ENCODE measurements at regions not wholly inside any gene's neighbourhood (a gene's known extent, or its start where the extent isn't known, plus 50 kb on each side); places are given as distances from the start of the nearest gene placed in this dataset.

- DNase-seq: no peak
Observed at GRCh38 chr6:22886650-22887581, 317.6 kb downstream of the HDGFL1 start.

DNA sequence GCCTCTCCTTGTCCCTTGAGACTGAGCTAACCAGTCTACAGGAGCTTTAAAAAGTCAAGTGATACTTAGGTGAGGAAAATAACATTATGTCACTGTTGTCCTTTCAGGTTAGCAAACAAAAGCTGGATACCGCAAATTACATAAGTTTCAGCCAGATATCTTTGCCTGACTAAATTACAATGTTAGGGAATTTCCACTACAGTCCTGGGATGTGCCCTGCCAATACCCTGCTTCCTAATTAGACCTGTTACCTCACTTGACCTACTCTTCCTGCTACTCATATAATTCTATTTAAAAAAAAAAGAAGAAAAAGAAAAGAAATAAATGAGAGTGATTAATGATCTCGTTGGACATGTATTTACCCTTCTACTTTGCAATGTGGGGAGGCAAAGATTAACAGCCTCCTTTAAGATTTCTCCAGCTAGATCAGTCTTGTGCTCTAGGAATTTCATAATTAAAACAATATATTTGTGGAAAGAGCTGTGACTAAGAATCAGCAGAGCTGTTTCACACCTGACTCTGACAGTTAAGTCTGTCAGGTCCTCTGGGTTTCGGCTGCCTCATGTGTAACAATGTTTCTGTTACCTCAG is 318.9 kb downstream of the HDGFL1 start:
- no peak for DNase-seq

DNA sequence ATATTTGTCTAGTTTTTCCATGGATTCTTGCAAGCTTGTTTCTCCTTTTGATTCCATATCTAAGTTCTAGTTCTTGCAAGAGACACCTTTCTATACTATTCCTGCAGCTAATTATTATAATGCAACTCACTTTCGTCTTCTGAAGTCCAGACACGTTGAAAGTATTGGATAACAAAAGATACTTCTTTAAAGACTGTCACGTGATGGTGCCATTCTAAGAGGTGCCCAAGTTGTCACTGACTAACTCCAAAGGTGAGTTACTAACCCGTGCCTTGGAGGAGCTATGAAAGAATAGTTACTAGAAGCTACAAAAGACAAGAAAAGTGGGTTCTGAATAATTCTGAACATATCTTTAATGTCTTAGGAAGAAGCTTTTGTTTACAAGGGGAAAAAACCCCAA is 322.6 kb downstream of the HDGFL1 start:
- no peak for DNase-seq

GRCh38 chr6:22892452-22892851 is 323.1 kb downstream of the HDGFL1 start:
- no peak for DNase-seq

- no peak for DNase-seq
Observed at GRCh38 chr6:22896696-22897095, 327.3 kb downstream of the HDGFL1 start.

DNA sequence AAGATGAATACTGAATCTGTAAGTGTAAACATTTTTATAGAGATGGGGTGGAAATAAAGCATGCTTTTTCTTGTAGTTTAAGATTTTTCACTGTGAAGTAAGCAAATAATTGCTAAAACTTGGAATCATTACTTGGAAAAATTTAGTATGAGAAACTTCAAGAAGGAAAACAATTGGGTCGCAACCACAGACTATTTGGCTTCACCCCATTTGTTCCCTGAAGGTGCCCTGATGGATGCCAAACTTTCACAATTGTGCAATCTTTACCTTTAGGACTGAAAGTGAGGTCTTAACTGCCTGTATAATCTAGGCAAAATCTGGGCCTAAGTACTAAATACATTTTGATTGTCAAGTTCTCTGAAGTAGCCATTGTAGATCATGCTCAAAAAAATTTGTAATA is 330.1 kb downstream of the HDGFL1 start:
- no peak for DNase-seq

GRCh38 chr6:22903826-22904225 is 334.5 kb downstream of the HDGFL1 start:
- no peak for DNase-seq

DNA sequence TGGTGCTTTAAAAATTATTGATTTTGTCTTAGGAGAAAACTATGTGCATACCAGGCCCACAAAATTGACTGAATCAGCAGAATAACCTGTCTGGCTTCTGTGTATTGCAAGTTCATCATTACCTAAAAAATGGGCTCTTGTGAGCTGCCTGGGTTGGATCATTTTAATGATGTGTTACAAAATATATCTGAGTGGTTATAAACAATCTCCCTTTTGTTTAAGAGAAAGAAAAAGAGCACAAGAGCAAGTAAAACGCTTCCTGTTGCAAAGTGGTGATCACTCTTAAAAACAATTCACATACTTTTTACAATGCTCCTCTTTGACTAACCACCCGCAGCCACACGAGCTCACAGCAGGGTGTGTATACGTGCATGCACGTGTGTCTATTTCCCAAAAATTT is 335.1 kb downstream of the HDGFL1 start:
- DNase-seq: no peak

GRCh38 chr6:22906091-22906549 is 336.8 kb downstream of the HDGFL1 start:
- DNase-seq: no peak

DNA sequence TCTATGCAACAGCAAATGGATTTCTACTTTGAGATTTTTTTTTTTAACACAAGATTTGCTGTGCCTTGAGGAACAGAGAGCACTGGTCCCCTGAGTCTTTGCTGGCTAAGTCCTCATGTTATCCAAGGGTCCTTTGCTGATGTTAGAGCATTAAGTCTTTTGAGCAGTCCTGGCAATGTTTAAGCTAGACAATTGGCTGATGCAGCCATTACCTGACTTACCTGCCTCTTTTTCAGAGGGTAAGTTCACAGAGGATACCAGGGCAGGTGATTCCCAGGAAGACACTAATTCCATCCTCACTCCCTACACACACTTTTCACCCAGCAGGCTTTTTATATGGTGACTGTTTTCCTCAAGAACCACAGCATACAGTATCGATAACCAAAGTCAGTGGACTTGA is 337.7 kb downstream of the HDGFL1 start:
- no peak for DNase-seq

- DNase-seq: no peak
Observed at GRCh38 chr6:22910370-22910769, 341.0 kb downstream of the HDGFL1 start.

GRCh38 chr6:22913612-22914011 is 344.2 kb downstream of the HDGFL1 start:
- no peak for DNase-seq

DNA sequence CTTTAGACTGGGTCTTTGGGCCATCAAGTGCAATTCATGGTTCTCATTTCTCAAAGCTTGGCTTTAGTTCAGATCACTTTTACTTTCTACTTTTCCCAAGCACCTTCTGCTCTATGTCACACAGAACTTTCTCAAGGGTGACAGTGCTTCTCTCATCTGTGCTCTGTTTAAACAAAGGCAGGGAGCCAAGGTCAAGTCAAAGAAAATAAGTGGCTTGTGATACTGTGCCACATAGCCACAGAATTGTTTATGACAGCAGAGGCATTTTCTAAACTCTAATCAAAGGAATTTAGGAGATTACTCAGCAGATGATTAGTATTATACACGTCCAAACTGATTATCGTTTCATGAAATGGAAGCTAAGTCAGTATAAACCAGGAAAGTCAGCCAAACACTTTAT is 348.0 kb downstream of the HDGFL1 start:
- no peak for DNase-seq

DNA sequence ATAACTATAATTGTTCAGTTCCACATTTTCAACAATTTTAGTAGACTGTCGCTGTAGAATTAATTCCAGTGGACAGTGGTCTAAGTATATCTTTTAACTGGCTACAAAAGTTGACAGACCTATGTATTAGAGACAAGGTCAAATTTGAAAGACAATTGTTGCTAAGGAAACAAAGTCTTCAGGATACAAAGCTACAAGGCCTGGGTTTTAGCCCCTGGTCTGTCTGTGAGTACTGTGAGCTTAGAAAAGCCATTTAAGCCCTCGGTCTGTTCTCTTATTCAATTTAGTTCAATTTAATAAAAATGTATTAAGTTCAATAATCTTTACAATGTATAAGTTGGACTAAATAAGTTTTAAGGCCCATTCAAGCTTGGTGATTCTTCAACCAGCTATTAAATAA is 352.5 kb downstream of the HDGFL1 start:
- DNase-seq: no peak

DNA sequence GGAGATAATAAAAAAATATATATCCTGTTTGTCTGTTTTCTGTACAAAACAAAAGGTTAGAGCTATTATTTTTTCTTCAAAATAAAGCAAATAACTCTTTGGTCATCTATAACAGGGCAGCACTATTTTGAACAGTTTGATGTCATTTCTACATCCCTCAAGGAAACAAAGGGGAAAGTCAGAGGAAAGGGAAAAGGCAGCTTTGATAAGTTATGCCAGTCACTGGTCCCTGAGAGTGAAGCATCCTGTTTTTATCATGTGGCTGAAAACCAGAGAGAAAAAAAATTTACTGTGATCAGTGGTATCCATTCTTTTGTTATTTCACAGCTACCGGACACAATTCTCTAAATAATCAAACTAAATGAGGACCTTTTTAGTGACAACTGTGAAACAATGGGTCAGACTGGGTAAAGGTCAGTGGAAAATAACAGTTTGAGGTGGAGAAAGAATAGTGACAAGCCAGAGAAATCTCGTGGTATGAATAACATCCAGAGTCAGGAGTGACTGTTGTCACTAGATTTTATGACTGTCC is 356.0 kb downstream of the HDGFL1 start:
- DNase-seq: no peak

DNA sequence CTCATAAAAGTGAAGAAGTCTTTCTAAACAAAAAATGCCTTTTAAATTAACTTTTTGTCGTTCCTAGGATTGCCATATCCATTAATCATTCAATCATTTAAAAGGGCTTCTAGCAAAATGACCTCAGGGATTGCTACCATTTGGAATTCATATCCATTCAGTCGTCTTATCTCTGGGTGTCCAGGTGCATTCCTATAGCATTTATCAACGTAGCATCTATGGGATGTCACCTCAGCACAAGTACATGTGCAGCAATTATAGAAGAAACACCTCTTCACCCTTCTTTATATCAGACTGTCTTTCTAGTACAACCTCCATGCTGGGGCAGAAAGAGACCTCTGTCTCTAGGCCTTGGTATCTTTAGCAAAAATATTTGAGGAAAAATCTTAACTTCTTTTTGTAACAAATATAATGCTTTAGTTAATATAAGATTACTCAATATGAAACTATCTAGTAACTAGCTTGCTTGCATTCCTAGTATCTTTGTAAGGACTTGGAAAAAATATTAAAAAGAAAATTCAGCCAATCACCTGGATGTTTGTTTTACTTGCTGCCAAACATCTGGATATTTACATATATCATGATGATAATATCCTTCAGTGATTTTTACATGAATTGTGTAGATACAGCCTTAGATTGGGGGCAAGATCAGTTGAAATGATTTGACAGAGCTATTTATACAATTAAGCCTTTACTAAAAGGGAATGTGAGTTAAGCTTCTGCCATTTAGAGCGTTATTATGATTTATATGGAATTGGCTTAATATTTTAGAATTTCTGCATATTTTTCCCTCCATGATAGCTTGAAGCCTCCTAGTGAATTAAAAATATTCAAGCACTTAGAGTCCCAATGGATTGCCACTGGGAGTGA is 356.8 kb downstream of the HDGFL1 start:
- no peak for DNase-seq

DNA sequence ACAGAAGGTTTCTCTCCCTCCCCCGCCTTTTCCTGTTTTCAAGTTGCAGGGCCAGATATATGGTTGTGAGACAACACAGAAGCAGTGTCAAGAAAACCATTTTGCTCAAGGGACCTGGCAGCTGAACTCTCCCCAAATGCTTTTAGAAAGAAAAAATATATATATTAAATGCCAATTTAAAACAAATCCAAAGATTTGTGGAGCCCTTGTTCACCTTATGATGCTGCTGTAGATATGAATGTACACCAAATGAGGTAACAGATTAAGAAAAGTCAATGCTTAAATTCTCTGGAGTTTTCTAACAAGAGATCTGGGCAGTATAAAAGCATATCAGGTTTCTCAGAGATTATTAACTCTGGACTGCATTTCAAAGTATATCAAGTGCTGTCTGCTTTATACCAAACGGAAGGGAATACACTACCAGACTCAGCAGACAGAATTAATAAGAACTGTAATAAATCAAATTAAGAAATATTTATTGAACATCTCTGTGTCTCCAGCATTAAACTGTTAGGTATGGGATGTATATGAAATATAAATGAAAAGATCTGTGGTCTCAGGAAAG is 357.5 kb downstream of the HDGFL1 start:
- DNase-seq: peak; percentile 50

DNA sequence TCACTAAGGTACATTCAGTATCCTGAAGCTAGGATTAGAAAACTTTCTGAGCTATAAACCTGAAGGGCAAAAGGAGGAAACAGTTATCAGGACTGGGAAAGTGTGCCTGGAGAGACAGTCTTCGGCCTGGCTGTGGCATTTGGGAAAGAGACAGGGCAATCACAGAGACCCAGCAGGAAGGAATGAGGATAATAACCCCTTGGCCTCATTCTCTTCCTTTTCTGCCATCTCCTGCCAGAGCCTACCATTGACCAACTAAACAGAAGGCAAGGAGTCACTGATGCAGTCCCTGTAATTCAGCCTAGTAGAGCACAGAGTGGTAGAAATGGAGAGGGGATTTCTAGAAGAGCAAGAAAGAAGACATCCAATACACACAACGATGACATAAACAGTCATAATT is 359.4 kb downstream of the HDGFL1 start:
- DNase-seq: no peak

- no peak for DNase-seq
Observed at GRCh38 chr6:22929311-22929985, 360.1 kb downstream of the HDGFL1 start.

DNA sequence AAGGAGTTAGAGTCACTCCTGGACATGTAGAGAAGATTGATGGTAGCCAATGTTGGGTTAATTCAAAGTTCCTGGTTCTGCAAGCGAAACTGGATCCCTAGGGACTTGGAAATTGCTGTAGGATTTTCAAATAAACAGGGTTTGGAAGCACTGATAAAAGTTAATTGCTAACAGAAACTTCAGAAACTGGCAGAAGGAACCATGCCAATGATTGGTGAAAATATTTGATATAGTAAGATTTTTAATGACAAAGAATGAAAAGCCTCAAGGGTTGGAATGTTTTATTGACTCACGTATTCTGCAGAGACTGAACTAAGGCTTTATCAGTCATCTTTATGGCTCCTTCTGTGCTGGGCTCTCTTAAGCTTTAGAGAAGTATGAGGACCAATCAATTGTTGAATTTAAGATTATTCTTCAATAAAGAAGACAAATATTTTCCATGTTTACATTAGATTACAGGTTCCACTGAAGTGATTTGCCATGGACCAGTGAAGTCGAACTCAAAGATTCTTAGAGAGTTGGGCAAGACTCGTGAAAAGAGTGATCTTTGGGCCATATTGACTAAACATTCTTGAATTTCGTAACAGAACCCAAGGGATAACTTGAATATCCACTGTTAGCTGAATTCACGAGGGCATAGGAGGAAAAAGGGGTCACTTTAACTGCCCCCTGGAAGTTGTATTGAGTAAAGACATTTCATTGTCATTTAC is 371.4 kb downstream of the HDGFL1 start:
- DNase-seq: no peak

- DNase-seq: no peak
Observed at GRCh38 chr6:22942403-22942802, 373.0 kb downstream of the HDGFL1 start.

DNA sequence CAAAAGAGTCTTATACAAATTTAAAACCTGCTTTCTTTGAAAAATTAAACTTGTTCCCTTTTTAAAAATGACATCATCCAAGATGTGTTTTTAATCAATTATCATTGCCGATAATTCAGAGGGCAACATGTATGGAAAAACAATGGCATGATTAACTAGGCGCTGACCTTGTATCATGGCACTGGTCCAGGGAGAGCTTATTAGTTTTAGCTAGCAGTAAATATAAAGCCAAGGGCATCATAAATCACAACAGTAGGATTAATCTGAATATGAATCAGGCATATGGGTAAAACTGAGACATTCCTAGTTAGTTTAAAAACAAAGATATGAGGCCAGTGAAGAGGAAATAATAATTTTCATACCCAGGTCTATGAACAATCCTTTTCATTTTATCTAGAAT is 374.0 kb downstream of the HDGFL1 start:
- no peak for DNase-seq

Measured in DMS 273 treated with DMSO at 0.1 percent for 48 hours (cell line).